Vagina (tissue), 2 donors: ENCODE measurements at regions not wholly inside any gene's neighbourhood (a gene's known extent, or its start where the extent isn't known, plus 50 kb on each side); places are given as distances from the start of the nearest gene placed in this dataset.

Experiments
- CTCF ChIP-seq, 3 experiments: fragments of 450-650 bp in 2 of 3; fragments of 200-600 bp in 1 of 3; sonication (generic) in 1 of 3; IDR thresholded peaks; one replicate each; pipeline ENCODE4 v1.5.1; 2017 to 2019; ENCODE audit warnings: antibody characterized with exemption in 3 of 3, mild to moderate bottlenecking in 2 of 3, moderate library complexity in 2 of 3
- POLR2A ChIP-seq, 2 donors: fragments of 450-650 bp; IDR thresholded peaks; one replicate each; pipeline ENCODE4 v1.6.1; 2017; ENCODE audit warnings: antibody characterized with exemption in 2 of 2, mild to moderate bottlenecking in 2 of 2, moderate library complexity in 2 of 2
- POLR2AphosphoS5 ChIP-seq, 2 donors: sonication (generic); formaldehyde crosslinking; IDR thresholded peaks; one replicate each; pipeline ENCODE4 v1.9.0; 2017; ENCODE audit warnings: antibody characterized with exemption in 2 of 2, mild to moderate bottlenecking in 2 of 2, low read depth in 1 of 2; ENCODE audit not compliant: insufficient read depth in 1 of 2

- TF ChIP-seq CTCF (IDR thresholded peaks at IDR 0.05) (no peak), POLR2AphosphoS5 (IDR thresholded peaks at IDR 0.05; ENCODE audit: insufficient read depth in 1 of 2, low read depth in 1 of 2) (no peak), POLR2A (IDR thresholded peaks at IDR 0.05) (no peak)
Observed at GRCh38 chr14:86723254-86723624, 1193.3 kb downstream of the FLRT2 start.
